Astrocyte (in vitro differentiated cells and primary cell): ENCODE measurements at regions not wholly inside any gene's neighbourhood (a gene's known extent, or its start where the extent isn't known, plus 50 kb on each side); places are given as distances from the start of the nearest gene placed in this dataset.

ENCODE experiments used
- DNase-seq: peaks from one replicate; pipeline ENCODE4 v3.0.0-alpha.2; 2010; ENCODE audit warnings: low read depth
- FAIRE-seq: peaks from 2 replicates; lab custom pipeline; 2011; peaks lifted over from hg19 to GRCh38; lab: Jason Lieb, UNC
- H2AFZ ChIP-seq: 2 replicates; pipeline ENCODE4 v1.6.0; 2012; ENCODE audit warnings: low read depth, low read length, inconsistent platforms
- H3K27ac ChIP-seq: 2 replicates; pipeline ENCODE4 v1.5.1; 2011; ENCODE audit warnings: low read depth, low read length, inconsistent platforms
- H3K27me3 ChIP-seq: 2 replicates; pipeline ENCODE4 v1.6.0; 2011; ENCODE audit warnings: low read length, inconsistent platforms; ENCODE audit not compliant: insufficient read depth
- H3K36me3 ChIP-seq: 2 replicates; pipeline ENCODE4 v1.5.1; 2011; ENCODE audit warnings: low read length, inconsistent platforms; ENCODE audit not compliant: insufficient read depth
- H3K4me1 ChIP-seq: 2 replicates; pipeline ENCODE4 v1.5.1; 2011; ENCODE audit warnings: low read length, inconsistent platforms; ENCODE audit not compliant: insufficient read depth
- H3K4me2 ChIP-seq: 2 replicates; pipeline ENCODE4 v1.6.0; 2012; ENCODE audit warnings: low read length, inconsistent platforms
- H3K4me3 ChIP-seq: 2 replicates; pipeline ENCODE4 v1.5.1; 2011; ENCODE audit warnings: low read depth, mild to moderate bottlenecking, low read length, inconsistent platforms; ENCODE audit not compliant: insufficient read depth
- H3K79me2 ChIP-seq: 2 replicates; pipeline ENCODE4 v1.6.0; 2012; ENCODE audit warnings: mild to moderate bottlenecking, low read length, inconsistent platforms; ENCODE audit not compliant: insufficient read depth
- H3K9ac ChIP-seq: 2 replicates; pipeline ENCODE4 v1.6.0; 2012; ENCODE audit warnings: mild to moderate bottlenecking, low read length, inconsistent platforms
- H3K9me3 ChIP-seq: 2 replicates; pipeline ENCODE4 v1.5.1; 2012; ENCODE audit warnings: low read depth, mild to moderate bottlenecking, low read length, inconsistent platforms; ENCODE audit not compliant: insufficient read depth
- H4K20me1 ChIP-seq: 2 replicates; pipeline ENCODE4 v1.6.0; 2012; ENCODE audit warnings: low read length, inconsistent platforms; ENCODE audit not compliant: insufficient read depth
- H3K27ac Mint-ChIP-seq: one replicate; pipeline ENCODE4 v1.8.0; 2021; ENCODE audit warnings: mild to moderate bottlenecking, mixed read lengths; ENCODE audit not compliant: unreplicated experiment
- H3K27me3 Mint-ChIP-seq: one replicate; pipeline ENCODE4 v1.8.0; 2021; ENCODE audit warnings: low read depth, mixed read lengths; ENCODE audit not compliant: unreplicated experiment
- H3K36me3 Mint-ChIP-seq: one replicate; pipeline ENCODE4 v1.8.0; 2021; ENCODE audit warnings: low read depth, mixed read lengths; ENCODE audit not compliant: unreplicated experiment
- H3K4me1 Mint-ChIP-seq: one replicate; pipeline ENCODE4 v1.8.0; 2021; ENCODE audit warnings: low read depth, mixed read lengths; ENCODE audit not compliant: unreplicated experiment
- H3K4me3 Mint-ChIP-seq: one replicate; pipeline ENCODE4 v1.8.0; 2021; ENCODE audit warnings: mild to moderate bottlenecking, moderate library complexity, mixed read lengths; ENCODE audit not compliant: unreplicated experiment
- H3K9me3 Mint-ChIP-seq: one replicate; pipeline ENCODE4 v1.8.0; 2021; ENCODE audit warnings: mild to moderate bottlenecking, mixed read lengths; ENCODE audit not compliant: unreplicated experiment
- EZH2 ChIP-seq: IDR thresholded peaks from 2 replicates; pipeline ENCODE4 v1.6.1; 2012; ENCODE audit warnings: mild to moderate bottlenecking, low read length, inconsistent platforms; ENCODE audit not compliant: insufficient read depth
- TF ChIP-seq, protein P1 (sequence below): IDR thresholded peaks from 2 replicates; pipeline ENCODE4 v1.5.1; 2011; ENCODE audit warnings: low read depth, mild to moderate bottlenecking, inconsistent platforms, low read length, moderate library complexity; ENCODE audit not compliant: insufficient read depth

DNA sequence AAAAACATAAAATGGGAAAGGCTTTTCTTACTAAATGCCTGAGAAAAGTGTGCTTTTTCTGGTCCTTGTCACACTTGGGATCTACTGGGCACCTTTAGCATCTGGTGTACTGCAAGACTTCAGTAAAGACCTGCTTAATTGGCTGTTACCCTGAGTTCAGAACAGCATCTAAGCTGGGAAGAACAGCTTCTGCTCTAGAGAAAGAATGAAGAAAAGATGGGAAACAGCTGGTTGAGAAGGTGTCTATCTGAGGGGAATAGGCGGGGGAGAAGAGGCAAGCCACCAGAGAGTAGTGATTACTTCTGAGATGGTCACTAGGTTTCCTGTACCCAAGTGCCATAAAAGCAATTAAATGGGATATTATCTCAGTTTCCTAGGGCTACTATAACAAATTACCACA is 128.2 kb upstream of the SPACA1 start:
- Histone ChIP-seq H3K4me3 (no peak overlapping the region), H3K36me3 (no peaks in the 10 kb centered on the region), H4K20me1 (no peaks in the 10 kb centered on the region), H3K79me2 (no peaks in the 10 kb centered on the region), H3K9ac (no peak overlapping the region), H3K27me3 (peaks cover 27% of the 10 kb centered on the region), H3K4me1 (peaks cover 6% of the 10 kb centered on the region), H2AFZ (no peak overlapping the region), H3K4me2 (no peak overlapping the region), H3K9me3 (peaks cover 2% of the 10 kb centered on the region), H3K27ac (no peak overlapping the region)
- H3K27ac Mint-ChIP-seq, result no peak overlapping the region
- peaks cover 5% of the 10 kb centered on the region for H3K9me3 Mint-ChIP-seq
- no peak for DNase-seq
- no peak overlapping the region for H3K4me3 Mint-ChIP-seq
- H3K4me1 Mint-ChIP-seq, result peaks cover 8% of the 10 kb centered on the region
- H3K27me3 Mint-ChIP-seq, result peaks cover 18% of the 10 kb centered on the region
- no peak for TF ChIP-seq EZH2
- TF ChIP-seq, protein P1, sequence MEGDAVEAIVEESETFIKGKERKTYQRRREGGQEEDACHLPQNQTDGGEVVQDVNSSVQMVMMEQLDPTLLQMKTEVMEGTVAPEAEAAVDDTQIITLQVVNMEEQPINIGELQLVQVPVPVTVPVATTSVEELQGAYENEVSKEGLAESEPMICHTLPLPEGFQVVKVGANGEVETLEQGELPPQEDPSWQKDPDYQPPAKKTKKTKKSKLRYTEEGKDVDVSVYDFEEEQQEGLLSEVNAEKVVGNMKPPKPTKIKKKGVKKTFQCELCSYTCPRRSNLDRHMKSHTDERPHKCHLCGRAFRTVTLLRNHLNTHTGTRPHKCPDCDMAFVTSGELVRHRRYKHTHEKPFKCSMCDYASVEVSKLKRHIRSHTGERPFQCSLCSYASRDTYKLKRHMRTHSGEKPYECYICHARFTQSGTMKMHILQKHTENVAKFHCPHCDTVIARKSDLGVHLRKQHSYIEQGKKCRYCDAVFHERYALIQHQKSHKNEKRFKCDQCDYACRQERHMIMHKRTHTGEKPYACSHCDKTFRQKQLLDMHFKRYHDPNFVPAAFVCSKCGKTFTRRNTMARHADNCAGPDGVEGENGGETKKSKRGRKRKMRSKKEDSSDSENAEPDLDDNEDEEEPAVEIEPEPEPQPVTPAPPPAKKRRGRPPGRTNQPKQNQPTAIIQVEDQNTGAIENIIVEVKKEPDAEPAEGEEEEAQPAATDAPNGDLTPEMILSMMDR, result no peak
- H3K36me3 Mint-ChIP-seq, result no peaks in the 10 kb centered on the region
- FAIRE-seq, result no peak

DNA sequence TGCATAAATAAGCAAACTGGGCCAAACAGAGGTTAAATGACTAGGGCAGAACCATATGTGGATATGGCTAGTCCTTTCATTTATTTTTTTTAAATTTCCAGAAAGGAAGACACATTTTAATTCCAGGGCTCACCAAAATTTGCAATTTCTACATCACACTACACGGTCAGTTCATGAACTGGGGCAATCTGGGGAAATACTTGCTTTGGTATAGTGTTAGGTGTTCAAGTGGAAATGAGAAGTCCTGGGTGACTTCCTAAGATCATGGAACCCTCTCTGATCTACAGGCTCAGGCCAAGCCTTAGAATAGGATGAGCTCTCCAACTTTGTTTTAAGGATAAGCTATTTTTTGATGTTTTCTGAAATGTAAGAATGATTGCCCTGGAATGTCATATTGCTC is 128.6 kb upstream of the SPACA1 start:
- Histone ChIP-seq H3K9me3 (peaks cover 2% of the 10 kb centered on the region), H3K9ac (no peak overlapping the region), H3K27me3 (peaks cover 27% of the 10 kb centered on the region), H3K79me2 (no peaks in the 10 kb centered on the region), H4K20me1 (no peaks in the 10 kb centered on the region), H3K27ac (no peak overlapping the region), H3K4me2 (no peak overlapping the region), H3K4me1 (peaks cover 6% of the 10 kb centered on the region), H3K4me3 (no peak overlapping the region), H3K36me3 (no peaks in the 10 kb centered on the region), H2AFZ (no peak overlapping the region)
- Mint-ChIP-seq H3K9me3 (peaks cover 5% of the 10 kb centered on the region), H3K4me3 (no peak overlapping the region), H3K36me3 (no peaks in the 10 kb centered on the region), H3K27me3 (peaks cover 18% of the 10 kb centered on the region), H3K27ac (no peak overlapping the region), H3K4me1 (peaks cover 8% of the 10 kb centered on the region)
- FAIRE-seq (no peak), DNase-seq (no peak)
- TF ChIP-seq, protein P1, result no peak
- TF ChIP-seq EZH2, result no peak

DNA sequence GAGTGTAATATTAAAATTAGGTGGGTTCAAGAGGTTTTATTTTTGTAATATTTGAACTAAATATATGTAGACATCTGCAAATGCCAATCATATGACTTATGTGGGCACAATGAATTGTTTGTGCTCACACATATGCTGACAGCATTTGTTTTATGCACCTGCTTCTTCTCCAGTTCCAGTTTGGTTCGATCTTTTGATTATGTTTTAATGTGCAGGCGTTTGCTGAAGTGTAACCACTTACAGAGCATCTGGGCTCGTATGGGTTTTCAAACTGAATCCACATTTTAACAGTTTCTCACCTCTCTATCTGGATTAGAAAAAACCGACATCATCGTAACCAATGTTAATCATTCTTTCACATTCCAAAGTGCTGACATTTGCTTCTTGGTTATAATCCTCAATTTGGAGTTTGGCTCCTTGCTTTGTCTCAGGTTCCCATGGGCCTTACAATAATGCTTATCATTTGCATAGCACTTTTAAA is 129.1 kb upstream of the SPACA1 start:
- H3K36me3 ChIP-seq, result no peaks in the 10 kb centered on the region
- H3K4me2 ChIP-seq, result peak overlapping the region; percentile 17
- peaks cover 2% of the 10 kb centered on the region for H3K9me3 ChIP-seq
- no peak for FAIRE-seq
- no peak overlapping the region for H3K4me3 ChIP-seq
- Mint-ChIP-seq H3K27ac (no peak overlapping the region), H3K4me3 (no peak overlapping the region), H3K9me3 (peaks cover 5% of the 10 kb centered on the region), H3K27me3 (peaks cover 16% of the 10 kb centered on the region), H3K36me3 (no peaks in the 10 kb centered on the region), H3K4me1 (peaks cover 8% of the 10 kb centered on the region)
- H3K4me1 ChIP-seq, result peaks cover 6% of the 10 kb centered on the region
- no peaks in the 10 kb centered on the region for H4K20me1 ChIP-seq
- H3K79me2 ChIP-seq, result no peaks in the 10 kb centered on the region
- no peak overlapping the region for H3K9ac ChIP-seq
- H3K27ac ChIP-seq, result peak overlapping the region; percentile 8
- TF ChIP-seq, protein P1, result no peak
- no peak for TF ChIP-seq EZH2
- DNase-seq, result peak; percentile 30
- H3K27me3 ChIP-seq, result peaks cover 27% of the 10 kb centered on the region
- no peak overlapping the region for H2AFZ ChIP-seq
